Heart left ventricle (tissue), 13 donors: ENCODE measurements at regions not wholly inside any gene's neighbourhood (a gene's known extent, or its start where the extent isn't known, plus 50 kb on each side); places are given as distances from the start of the nearest gene placed in this dataset.

Experiments used
- CTCF ChIP-seq, 12 donors: fragments of 200-600 bp; sonication (generic) in 4 of 12; IDR thresholded peaks; one replicate each; pipeline versions ENCODE4 v1.5.0 to v1.8.0; 2018 to 2022; ENCODE audit warnings: antibody characterized with exemption in 12 of 12, mild to moderate bottlenecking in 5 of 12
- POLR2A ChIP-seq, 2 donors: fragments of 450-650 bp; IDR thresholded peaks; one replicate each; pipeline ENCODE4 v1.6.1; 2017; ENCODE audit warnings: antibody characterized with exemption in 2 of 2, mild to moderate bottlenecking in 2 of 2, moderate library complexity in 2 of 2
- donor health status: ischemic (EF 13 %, LVEDD 7.1; RV severe dilation, severe dysfunction).
- donor health status: DM: no; HTN: yes; CAD: no.
- donor health status: DM: no; HTN: no; CAD: no.
- donor health status: ischemic (EF 25% LVEDD 6.9; RV normal size, moderate dysfunction).
- donor health status: ischemic (EF 25% LVEDD 5.7; RV mildly dilated, moderate dysfunction).
- donor health status: ischemic (EF 35%, LVEDD 5.7; RV mildly dilated, moderate dysfunction).
- donor health status: nonischemic (EF 11% LVEDD 7.7; RV severe dilation, severe dysfunction).
- donor health status: DM: yes; HTN: yes; CAD: no.
- donor health status: PGD.
- donor health status: ischemic (EF 29% LVEDD 5.4; RV normal size, mild dysfunction).
- donor health status: nonischemic (EF 23%, LVEDD 6.1; RV moderate dilation, normal function).

- TF ChIP-seq CTCF (IDR thresholded peaks at IDR 0.05) (no peak), POLR2A (IDR thresholded peaks at IDR 0.05) (no peak)
Observed at GRCh38 chrX:35456891-35457290, 341.3 kb upstream of the MAGEB16 start.
